Embryonic facial prominence (tissue), 1 donor: ENCODE measurements at regions not wholly inside any gene's neighbourhood (a gene's known extent, or its start where the extent isn't known, plus 50 kb on each side); places are given as distances from the start of the nearest gene placed in this dataset.
"Not testable (repeated sequence)": the region's sequence is repeated elsewhere in the genome, so short reads cannot be mapped to it uniquely, and the experiment has no call there.

ENCODE experiments used
- DNase-seq: peaks from one replicate; pipeline ENCODE4 v3.0.0-alpha.2; 2016; ENCODE audit errors: extremely low spot score

GRCh38 chr2:22347306-22347705 is 1037.7 kb upstream of the KLHL29 start:
- DNase-seq, result no peak

- DNase-seq, result no peak
Measured at GRCh38 chr2:22350621-22351020, 1034.4 kb upstream of the KLHL29 start.

- DNase-seq, result no peak
Measured at GRCh38 chr2:22355816-22356433, 1029.1 kb upstream of the KLHL29 start.

- DNase-seq, result no peak
Measured at GRCh38 chr2:22359071-22359672, 1025.8 kb upstream of the KLHL29 start.

DNA sequence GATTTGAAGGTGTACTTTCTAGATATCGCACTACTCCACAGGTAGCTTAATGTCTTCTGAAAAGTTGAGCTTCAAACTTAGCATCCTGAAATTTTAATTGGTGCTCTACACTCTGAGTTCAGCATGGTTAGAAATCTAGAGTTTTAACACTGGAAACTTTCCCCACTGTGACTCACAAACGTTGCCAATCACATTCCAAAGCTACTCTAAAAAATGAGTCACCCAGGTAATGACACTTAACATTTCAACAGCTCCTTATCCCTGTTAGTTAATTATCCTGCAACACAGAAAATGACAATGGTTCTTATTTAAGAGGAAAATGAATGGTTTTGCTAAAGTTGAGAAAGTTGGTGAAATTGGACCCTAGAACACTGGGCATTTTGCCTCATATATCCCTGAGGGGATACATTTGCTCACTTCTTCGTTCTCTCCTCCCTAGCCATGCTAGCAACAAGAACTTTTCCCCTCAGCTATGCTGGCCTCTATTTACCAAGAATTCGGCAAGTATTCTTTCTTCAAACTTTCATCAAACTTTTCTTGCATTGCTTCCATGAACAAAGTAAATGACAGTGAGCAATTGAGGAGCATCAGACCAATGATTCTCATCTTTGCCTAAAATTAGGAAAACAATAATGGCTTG is 1024.1 kb upstream of the KLHL29 start:
- DNase-seq, result no peak

- DNase-seq, result no peak
Measured at GRCh38 chr2:22361571-22361970, 1023.4 kb upstream of the KLHL29 start.

GRCh38 chr2:22375096-22375495 is 1009.9 kb upstream of the KLHL29 start:
- no peak for DNase-seq

GRCh38 chr2:22377268-22377667 is 1007.7 kb upstream of the KLHL29 start:
- DNase-seq, result no peak

DNA sequence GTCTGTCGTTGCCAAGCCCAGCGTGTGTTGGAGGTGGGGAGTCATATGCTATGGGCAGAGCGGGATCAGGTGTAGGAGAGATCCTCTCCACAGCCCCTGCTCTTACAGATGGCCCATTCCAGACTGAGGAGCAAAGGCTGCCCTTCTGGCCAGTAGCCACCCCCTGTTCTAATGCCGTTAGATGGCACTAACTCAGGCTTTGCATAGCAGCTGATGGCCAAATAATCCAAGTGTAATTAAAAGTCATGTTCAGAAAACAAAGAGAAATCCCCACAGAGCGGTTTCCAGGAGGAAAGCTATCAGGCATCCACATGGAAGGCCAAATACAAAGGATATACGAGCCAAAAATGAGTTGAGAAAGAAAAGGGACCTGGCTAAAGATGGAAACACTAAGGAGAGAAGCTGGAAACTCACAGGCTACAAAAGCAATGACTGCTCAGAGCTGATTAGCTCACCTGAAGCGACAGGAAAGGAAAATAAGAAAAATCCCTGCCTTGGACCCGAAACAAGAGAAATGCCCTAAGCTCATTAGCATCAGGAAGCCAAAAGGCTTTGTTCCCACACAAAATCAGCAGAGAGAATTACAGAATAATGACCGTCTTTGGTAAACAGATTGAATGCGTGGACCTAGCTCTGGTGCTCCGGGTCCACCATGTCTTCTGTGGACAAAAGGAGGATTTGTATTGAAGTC is 1002.4 kb upstream of the KLHL29 start:
- DNase-seq, result no peak

DNA sequence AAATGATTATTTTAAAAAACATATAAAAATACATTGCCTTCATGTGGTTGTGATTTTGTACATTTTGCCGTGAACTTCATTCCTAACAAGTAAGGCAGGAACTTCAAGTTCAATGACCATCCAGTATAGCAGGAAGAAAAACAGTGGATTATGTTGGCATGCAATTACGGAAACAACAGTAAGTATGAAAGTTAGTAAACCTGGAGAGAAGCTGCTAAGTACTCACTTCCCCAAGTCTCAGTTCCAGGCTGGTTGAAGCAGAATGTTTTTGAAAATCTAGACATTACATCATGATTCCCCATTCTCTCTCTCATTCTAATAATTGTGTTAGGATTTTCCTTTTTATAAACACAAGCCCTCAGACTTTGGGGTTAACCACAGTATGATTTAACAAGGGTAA is 987.1 kb upstream of the KLHL29 start:
- DNase-seq, result no peak

DNA sequence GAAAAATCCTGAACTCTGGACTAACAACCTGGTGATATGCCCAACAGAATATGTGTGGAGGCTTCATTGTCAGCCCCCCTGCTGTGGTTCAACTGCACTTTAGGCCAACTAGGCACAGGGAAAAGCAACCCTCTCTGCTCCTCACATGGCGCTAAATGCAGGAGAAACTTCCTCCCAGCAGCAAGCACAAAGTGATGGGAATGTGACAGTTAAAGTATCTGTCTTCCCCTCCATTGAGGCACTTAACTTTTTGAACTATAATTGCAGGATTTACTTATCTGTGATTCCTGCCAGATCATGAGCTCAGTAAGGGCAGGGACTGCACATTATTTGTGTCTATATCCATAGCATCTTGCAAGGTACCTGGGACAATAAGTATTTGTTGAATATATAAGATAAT is 981.2 kb upstream of the KLHL29 start:
- no peak for DNase-seq

GRCh38 chr2:22406625-22407024 is 978.4 kb upstream of the KLHL29 start:
- DNase-seq, result no peak

DNA sequence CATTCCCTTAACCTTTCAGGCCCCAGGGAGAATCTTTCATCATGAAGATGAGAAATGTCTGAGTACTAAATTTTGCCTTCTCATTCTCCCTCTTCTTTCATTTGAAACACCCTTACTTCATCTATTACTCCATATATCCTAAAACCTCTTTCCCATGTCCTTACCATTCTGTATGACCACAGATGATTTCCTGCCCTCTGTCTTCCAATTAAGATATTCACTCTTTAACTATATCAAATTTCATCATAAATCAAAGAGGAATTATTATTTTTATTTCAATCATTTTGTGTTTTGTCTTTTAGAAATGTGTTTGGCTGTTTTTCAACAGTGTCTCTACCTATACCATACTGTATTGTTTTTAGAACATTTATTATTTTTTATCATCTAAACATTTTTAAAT is 964.9 kb upstream of the KLHL29 start:
- DNase-seq, result no peak

DNA sequence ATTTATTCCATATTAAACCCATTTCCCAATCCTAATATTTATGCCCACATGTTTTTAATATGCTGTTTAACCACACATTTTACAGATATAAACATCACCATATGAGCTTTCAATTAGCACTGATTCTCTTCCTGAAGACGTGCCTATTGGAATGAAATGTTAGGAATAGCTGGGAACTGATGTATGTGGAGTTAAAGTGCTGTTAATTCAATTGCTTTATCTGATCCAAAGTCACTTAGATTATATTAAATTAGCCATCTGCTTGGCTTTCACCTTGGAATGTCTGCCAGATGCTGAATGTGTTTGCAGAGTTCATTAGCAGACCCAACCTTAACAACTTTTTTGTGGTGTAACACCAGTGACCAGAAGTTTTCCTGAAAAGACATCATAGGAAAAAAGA is 942.9 kb upstream of the KLHL29 start:
- no peak for DNase-seq

- no peak for DNase-seq
Measured at GRCh38 chr2:22444281-22444680, 940.7 kb upstream of the KLHL29 start.

GRCh38 chr2:22449696-22450095 is 935.3 kb upstream of the KLHL29 start:
- no peak for DNase-seq

- no peak for DNase-seq
Measured at GRCh38 chr2:22450831-22451230, 934.1 kb upstream of the KLHL29 start.

GRCh38 chr2:22454826-22455485 is 930.0 kb upstream of the KLHL29 start:
- no peak for DNase-seq

DNA sequence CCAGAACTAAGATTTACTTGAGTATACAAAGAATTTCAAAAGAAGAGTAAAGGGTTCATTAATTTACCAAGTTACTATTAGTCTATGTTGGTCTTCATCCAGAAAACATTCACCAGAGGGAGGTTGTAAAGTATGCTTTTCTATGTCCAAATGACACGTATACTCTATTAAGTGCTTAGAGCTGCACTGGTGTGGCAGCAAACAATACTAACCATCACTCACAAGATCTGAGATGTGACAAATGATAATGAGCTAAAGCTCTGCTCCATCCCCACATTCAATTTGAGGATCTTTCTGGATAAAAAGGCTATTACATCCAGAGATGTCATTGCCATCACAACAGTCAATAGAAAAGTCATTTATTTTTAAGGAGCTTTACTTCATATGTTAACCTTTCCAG is 926.5 kb upstream of the KLHL29 start:
- DNase-seq, result no peak

DNA sequence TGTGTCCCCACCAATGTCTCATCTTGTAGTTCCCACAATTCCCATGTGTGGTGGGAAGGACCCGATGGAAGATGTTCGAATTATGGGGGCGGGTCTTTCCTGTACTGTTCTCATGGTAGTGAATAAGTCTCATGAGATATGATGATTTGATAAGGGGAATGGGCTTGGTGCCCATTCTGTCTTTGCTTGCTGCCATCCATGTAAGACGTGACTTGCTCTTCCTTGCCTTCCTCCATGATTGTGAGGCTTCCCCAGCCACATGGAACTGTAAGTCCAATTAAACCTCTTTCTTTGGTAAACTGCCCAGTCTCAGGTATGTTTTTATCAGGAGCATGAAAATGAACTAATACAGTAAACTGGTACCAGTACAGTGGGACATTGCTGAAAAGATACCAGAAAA is 909.9 kb upstream of the KLHL29 start:
- DNase-seq, result not testable (repeated sequence)

DNA sequence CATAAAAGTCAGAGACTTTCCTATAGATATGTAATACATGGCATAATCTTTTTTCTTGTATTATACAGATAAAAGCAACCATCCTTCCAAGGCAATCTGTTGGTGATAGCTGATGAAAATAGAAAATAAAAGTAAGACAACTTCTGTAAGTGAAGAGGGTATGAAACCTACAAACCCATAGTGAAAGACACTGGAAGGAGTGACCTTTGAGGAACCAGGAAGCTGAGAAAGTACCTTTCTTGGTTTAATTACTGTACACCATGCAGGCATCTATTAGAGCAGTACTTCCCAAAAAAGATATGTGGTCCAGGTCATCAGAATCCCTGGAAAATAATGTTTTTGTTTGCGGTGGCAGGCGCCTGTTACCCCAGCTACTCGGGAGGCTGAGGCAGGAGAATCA is 906.6 kb upstream of the KLHL29 start:
- no peak for DNase-seq

- peak; percentile 27 for DNase-seq
Measured at GRCh38 chr2:22481486-22482259, 903.3 kb upstream of the KLHL29 start.
